ENCODE measurements at regions not wholly inside any gene's neighbourhood (a gene's known extent, or its start where the extent isn't known, plus 50 kb on each side); places are given as distances from the start of the nearest gene placed in this dataset.
"Not testable (repeated sequence)": the region's sequence is repeated elsewhere in the genome, so short reads cannot be mapped to it uniquely, and the experiment has no call there.

DNA sequence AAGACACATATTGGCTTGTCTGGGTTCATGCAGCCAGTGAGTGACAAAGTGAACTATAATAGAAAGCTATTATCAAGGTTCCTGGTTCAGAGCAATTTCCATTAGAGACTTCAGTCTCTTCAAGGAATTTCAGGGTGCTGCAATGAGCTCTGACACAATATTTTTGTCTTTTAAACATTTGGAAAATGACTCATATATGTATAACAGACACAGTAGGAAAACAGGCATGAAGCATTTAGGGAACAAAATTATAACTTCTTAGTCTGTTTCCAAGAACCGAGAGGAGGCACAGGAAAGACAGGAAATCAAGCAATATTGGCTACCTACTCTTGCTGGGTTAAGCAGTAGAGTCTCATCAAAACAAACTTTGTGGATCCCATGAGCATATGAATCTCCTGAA, 170.4 kb downstream of the PTPRC start:
- no peak for DNase-seq (ENCODE audit: low read depth in 3 of 3)

DNA sequence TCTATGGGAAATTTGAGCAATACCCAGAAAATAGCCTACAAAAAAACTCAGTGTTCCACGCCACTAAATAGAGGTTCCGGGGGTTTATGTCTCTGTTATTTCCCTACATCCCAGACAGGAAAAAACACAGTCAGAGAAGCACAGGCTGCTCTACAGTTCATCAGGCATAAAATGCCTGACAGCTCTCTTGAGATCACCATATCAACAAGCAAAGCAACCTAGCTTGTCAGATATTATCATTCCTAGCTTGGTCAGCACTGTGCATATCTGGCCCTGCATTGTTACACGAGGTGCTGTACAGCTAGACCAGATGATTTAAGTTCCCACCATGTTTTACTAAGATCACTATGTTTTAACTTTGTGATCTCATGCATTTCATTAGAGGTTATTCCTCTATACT, 172.6 kb downstream of the PTPRC start:
- DNase-seq (ENCODE audit: low read depth in 3 of 3), result no peak

DNA sequence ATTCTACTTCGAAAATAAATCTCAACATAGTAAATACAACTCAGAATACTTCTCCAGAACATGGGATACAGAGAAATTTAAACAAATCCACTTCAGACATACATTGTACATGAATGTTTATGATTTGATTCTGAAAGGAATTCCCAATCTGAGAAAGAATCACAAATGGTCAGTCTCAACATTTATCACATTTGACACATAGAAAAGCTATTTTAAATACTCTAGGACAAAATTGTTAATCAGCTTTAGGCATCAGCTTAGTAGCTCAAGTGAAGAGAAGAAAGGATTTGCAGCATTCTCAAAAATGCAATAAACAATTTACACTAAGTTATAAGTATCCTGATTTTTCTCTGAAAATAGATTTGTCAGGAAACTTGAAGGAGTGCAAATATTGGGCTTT, 184.8 kb downstream of the PTPRC start:
- DNase-seq (ENCODE audit: low read depth in 3 of 3), result no peak

DNA sequence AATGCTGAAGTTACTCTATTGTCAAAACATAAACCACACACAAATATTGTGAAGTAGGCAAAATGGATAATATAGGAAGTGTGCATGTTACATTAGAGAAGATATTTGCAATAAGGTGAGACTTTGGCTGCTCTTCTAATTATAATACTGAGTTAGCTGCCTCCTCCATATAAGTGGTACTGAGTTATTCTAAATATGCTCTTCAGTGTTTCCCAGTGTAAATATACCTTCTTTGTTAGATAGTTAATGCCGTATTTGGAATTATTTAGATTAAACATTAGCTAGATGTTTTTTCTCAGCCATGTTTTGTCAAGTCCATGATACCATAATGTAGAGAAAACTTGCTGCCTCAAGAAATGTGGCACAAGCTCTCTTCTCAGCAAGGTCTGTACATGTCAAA, 186.4 kb downstream of the PTPRC start:
- DNase-seq (ENCODE audit: low read depth in 3 of 3), result no peak

DNA sequence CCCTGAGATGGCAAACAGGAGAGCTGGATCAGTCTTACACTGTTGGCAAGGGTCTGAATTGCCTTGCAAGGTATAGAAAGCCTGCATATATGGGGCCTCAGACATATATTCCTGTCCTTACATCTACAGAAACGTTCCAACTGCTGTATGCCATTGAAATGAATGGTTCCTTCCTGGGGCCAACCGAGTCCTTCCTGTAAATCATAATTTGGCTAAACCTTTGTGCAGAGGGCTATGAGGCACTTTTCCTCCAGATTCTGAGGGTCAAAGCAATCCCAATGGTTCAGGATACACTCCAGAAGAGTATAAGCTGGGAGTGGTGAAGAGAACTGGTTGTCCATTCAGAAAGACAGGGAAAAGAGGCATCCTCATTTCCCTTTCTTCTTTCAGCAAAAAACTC, 190.5 kb downstream of the PTPRC start:
- no peak for DNase-seq (ENCODE audit: low read depth in 3 of 3)

DNA sequence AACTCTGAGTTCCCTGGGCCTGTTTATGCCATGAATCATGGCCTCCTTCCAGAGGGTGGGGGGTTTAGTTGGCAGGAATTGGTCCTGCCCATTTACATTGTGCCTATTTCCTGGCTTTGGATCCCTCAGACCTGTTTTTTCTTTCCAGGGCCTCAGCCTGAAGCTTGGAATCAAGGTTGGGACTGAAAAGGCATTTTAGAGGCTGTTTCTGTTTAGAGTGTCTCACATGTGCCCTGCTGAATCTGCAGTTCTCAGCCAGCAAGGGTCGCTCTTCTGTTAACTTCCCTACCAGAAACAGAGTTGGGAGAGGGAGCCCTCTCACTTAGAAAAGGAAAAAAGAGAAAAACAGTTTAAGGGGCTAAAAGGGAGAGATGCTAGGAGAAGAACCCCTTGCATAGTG, 191.1 kb downstream of the PTPRC start:
- no peak for DNase-seq (ENCODE audit: low read depth in 3 of 3)

DNA sequence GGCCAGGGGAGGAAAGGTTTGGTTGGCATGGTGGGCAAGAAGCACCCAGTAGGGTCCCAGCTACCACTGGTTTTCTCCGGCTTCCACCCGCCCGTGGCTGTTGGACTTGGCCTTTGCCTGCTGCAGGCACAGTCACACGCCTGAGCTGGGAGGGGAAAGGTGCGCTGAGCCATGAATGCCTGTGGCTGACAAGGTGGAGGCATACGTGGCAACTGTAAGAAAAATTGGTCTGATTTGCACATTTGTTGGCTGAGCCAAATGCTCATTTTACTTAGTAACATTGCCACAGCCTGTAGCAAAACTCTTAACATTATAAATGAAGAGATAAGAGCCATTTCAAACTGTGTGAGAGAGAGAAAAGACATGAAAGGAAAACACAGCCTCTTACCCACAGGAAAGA, 191.6 kb downstream of the PTPRC start:
- no peak for DNase-seq (ENCODE audit: low read depth in 3 of 3)

DNA sequence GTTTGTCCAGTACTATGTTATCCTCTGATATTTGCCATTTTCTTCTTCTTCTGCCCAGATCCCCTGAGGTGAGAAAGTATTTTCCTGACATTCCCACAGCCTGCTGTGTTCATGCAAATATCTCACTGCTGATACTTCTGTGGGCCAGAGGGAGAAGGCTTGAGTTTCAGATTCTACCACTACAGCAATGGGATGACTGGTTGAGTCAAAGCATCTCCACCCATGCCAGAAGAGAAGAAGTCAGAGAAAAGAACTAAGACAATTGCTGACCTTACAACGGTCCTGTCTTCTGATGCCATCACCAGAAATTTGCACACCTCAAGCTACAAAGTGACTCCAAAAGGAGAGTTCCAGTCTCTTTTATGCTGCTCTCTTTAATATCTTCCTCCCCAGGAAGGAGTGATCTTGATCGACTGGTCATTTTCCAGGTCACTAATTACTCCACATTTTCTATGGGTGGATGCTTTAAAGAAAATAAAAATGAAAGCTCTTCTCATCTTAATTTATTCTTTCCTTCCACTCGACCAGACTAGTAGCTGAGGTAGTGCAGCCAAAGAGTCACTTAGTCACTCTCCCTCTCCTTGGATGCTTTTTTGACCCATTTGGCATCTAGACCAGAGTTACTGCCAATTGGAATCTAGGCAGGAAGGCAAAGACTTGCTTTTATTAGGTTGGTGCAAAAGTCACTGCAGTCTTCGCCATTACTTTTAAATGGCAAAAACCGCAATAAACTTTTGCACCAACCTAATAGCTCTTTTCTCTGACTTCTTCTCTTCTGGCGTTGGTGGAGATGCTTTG, 195.1 kb downstream of the PTPRC start:
- DNase-seq (ENCODE audit: low read depth in 3 of 3), result no peak

DNA sequence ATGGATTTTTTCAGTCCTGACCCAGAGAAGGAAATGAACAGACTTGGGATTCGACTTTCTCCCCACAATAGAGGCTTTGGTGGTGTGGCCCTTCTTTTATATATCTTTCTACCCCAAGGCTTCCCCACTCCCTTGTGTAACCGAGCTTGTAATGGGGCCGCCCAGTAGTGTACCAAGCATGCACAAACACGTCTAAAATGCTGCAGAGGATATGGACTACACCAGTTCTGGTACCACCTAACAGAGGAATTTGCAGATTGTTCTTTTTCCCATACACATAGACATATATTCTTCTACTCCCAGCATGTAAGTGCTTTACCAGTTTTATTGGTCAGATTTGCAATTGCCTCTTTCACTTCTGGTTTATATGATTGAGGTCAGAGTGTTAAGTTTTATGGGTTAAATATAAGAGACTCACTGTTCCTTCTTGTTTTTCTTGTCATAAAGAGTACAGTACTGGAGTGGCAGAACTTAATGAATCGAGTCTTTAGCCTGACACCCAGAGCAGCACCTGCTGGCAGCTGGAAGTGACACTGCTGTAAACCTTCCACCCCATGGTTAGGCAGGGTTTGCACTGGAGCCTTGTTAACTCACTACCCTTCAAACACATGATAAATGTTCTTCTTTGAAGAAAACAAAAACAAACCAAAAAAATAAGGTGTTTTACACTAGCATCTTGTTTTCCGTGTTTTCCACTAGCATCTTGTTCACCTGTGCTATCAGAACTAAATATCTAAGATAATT, 198.6 kb downstream of the PTPRC start:
- DNase-seq (ENCODE audit: low read depth in 3 of 3), result no peak

DNA sequence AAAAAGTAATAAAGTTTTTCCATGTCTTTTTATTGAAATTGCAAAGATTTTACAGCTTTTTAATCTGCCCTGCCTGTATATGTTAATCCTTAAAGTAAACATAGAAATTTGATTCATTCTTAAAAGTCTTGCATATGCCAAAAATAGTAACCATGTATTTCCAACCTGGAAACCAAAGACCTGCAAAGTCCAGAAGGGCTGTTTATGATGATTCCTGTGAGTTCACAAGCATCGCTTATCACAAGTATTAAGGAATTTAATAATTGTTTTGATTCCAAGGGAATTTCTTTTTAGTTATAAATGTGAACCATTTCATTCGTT, 199.1 kb downstream of the PTPRC start:
- no peak for DNase-seq (ENCODE audit: low read depth in 3 of 3)

DNA sequence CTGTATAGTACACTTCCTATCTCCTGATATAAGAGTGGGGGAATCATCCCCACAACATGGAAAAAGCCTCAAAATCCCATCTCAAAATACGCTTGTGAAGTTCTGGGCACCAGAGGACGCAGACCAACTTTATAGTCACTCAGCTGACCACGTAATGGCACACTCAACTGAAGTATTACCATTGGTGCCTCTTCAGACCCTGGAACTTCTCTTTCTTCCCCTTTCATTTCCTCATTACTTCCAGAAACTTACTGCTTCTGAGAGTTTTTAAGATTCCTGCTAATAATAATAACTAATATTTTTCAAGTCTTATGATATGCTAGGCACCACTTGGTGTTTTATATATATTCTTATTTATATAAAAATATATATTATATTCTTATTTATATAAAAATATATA, 202.6 kb downstream of the PTPRC start:
- no peak for DNase-seq (ENCODE audit: low read depth in 3 of 3)

DNA sequence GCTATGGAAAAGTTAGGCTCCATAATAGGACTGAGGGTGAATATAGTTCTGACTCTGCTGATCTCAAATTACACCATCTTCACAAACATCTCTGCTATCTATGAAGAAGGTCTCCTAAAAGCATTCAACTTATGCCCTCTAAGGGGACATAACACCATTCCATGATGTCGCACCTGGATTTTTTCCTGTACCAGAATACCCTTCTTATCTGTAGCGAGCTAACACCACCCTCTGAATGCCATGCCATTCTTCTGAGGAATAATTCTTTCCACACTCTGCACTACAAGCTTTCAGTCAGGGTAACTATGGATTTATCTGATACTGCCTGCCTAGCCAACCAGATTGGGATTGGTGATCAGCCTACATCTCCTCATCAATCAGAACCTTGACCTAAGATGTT, 203.8 kb downstream of the PTPRC start:
- no peak for DNase-seq (ENCODE audit: low read depth in 3 of 3)

DNA sequence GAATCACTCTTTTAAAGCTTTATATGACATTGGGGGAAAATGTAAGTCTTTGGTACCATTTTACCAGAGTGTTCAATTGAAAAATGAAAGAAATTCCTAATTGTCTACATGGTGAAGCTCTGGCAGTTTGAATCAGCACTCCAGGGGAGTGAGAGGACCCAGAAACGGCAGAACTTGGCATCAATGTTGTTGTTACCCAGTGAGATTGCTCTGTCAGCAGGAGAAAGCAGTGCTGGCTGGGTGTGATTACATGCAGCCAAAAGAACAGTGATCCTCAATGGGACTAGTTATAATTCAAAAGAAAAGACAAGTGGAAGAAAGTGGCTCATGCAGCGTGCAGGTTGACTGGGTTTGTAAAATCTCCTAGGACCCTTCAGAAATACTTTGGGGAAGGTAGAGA, 206.4 kb downstream of the PTPRC start:
- DNase-seq (ENCODE audit: low read depth in 3 of 3), result no peak

DNA sequence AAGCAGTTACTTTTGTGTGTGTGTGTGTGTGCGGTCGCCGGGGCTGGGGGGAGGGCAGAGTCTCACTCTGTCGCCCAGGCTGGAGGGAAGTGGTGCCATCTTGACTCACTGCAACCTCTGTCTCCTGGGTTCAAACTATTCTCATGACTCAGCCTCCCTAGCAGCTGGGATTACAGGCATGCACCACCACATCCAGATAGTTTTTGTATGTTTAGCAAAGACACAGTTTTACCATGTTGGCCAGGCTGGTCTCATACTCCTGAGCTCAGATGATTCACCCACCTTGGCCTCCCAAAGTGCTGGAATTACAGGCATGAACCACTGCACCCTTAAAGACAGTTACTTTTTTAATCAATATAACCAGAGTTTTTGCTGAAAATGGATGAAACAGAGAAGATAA, 207.0 kb downstream of the PTPRC start:
- DNase-seq (ENCODE audit: low read depth in 3 of 3), result no peak

DNA sequence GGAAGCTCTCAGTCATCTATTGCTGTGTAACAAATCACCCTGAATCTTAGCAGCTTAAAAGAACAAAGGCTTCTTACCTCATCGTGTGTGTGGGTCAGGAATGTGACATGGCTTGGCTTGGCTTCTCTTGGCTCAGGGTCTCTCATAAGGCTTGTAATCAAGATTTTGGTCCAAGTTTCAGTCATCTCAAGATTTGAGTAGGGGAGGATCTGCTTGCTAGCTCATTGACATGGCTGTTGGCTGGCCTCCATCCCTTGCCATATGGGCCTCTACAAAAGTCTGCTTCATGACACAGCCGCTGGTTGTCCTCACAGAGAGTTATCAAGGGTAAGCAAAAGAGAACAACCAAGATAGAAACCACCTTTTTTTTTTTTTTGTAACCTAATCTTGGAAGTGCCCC, 207.7 kb downstream of the PTPRC start:
- DNase-seq (ENCODE audit: low read depth in 3 of 3), result no peak

DNA sequence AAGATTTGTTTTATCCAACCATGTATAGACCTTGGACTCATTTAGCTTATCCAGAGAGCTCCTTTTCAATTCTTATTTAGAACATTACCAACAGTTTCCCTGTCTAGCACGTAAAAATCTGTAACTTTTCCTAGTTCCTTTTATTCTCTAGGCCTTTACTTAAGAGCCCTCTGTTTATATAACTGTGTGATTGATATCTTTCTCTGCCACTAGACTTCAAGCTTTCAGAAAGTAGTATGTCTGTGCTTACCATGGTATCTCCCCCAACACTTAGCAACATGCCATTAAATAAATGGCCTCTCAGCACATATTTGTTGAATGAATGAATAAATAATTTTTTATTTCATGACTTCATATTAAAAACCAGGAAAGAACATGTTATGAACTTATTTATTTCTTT, 209.4 kb downstream of the PTPRC start:
- DNase-seq (ENCODE audit: low read depth in 3 of 3), result no peak

DNA sequence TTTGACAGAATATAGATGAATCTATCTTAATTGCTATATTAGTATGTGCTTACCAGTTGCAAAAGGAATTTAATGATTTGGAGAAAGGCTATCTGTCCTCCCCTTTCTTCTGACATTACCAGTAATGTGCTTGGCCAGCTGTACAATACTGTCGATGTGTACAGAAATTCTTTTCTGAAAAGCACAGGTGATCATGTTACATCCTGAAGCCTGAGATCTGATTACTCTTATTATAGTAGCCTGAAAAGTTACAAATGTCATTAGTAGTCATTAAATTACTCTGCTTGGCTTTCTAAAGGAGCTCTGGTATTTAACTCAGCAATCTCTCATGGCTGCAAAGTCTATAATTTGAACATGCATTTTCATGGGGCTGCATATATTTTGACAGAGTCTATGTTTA, 209.8 kb downstream of the PTPRC start:
- no peak for DNase-seq (ENCODE audit: low read depth in 3 of 3)

DNA sequence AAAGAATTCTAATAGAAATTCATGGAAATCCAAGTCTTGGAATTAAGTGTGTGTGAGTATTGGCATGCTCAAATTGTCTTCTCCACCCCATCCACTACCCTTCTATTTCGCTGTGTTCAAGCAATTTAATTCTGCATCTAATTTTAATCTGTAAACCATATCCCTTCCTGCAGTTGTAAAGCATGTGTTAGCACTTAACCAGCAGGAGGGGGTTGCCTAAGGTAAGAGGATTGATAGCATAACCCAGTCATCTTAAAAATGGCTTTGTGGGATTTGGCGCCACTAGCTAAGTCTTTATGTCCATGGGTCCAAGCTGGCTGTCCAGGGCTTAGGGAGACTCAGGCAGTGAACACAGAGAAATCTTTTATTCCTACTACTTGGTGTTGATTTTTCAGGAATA, 210.3 kb downstream of the PTPRC start:
- DNase-seq (ENCODE audit: low read depth in 3 of 3), result no peak

DNA sequence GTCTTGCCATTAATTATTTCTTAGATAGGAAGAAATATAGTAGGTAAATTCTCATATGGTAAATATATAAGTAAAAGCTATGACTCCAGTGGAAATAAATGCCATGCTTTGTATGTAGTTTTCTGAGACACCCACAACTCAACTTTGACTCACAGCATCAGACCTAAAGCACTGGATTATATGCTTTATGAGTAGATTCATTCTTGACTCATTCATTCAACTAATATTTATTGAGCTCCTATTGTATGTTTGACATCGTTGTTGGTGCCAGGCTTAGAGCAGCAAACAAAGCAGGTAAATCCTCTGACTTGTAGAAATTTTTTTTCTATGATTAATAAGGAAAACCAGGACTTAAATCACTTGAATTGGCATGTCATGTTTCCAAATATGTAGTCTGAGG, 211.4 kb downstream of the PTPRC start:
- no peak for DNase-seq (ENCODE audit: low read depth in 3 of 3)

DNA sequence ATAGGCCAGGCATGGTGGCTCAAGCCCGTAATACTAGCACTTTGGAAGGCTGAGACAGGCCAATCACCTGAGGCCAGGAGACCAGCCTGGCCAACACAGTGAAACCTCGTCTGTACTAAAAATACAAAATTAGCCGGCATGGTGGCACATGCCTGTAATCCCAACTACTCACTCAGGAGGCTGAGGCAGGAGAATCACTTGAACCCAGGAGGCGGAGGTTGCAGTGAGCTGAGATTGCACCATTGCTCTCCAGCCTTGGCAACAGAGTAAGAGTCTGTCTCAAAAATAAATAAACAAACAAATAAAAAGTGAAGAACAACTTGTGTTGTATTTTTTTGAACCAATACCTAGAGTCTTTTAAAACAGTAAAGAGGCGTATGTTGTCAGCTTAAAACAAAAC, 212.1 kb downstream of the PTPRC start:
- DNase-seq (ENCODE audit: low read depth in 3 of 3), result not testable (repeated sequence)

DNA sequence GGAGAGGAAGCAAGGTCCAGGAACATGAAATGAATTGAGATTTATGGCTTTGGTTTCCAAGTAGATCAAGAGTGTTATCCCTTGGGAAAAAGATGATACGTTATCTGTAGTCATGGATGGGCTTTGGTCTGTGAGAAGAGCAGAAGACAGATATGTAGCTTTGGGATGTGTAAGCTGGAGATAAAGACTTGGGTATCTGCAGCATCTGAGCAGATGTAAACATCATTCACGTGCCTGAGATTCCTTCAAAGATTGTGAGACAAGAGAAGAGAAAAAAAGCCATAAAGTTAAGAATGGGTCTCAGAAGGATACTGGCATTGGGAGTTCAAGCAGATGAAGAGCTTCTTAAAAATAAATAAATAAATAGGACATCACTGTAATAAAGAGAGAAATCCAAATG, 217.8 kb downstream of the PTPRC start:
- DNase-seq (ENCODE audit: low read depth in 3 of 3), result no peak

DNA sequence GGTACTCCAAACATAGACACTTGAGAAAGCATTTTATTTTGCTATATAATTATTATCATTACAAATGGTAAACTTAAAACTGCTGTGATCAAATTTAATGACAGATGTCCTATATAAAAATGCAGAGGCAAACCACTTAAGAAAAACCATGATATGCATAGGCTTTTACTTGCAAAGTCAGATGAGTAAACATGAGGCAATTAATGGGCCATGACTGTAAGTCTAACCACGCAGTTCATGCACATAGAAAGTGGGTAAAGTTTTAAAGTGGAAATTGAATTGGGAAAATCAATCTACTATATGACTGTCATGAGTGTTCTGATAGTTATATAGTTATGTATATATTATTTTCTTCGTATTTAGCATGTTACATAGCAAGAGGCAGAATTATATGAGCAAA, 219.2 kb downstream of the PTPRC start:
- DNase-seq (ENCODE audit: low read depth in 3 of 3), result no peak

DNA sequence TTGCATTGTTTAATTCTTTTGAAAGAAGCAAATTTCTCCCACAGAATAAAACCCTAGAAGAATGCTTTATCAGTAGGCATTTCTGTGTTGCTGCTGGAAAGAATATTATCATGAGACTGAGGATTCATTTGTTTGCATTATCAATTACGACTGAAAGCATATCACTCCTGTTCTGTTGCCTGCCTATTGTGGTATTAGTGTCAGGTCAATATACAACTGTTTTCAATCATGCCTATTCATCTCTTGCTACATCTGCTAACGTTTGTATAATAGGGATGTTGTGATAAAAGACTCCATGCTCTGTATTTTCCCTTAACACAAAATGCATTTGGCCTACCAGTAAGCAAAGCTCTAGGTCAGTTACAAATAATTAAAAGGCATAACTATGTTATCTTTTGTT, 221.5 kb downstream of the PTPRC start:
- DNase-seq (ENCODE audit: low read depth in 3 of 3), result no peak

DNA sequence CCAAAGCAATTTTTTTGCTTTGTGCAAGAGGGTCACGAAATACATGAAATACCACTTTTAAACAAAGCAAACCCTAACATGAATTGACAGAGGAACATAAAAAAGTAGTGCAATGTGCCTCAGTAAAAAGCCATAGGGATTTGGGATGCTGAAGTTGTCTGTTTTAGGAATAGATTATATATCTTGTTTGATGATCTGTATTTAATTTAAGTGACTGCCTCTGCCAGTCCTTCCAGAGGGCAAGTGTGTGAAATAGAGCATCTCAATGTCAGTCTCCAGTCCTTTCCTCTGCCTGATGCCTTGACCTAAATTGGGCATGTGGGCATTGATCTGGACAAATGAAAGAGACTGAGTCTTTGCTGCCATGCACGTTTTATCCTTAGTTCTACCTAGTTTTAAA, 222.8 kb downstream of the PTPRC start:
- no peak for DNase-seq (ENCODE audit: low read depth in 3 of 3)

Data from stimulated activated CD4-positive, alpha-beta T cell treated with anti-CD3 and anti-CD28 coated beads, TNF-alpha, amount 100 ng/mL, for 4 hours (primary cell).